ENCODE measurements at regions not wholly inside any gene's neighbourhood (a gene's known extent, or its start where the extent isn't known, plus 50 kb on each side); places are given as distances from the start of the nearest gene placed in this dataset.

GRCh38 chr1:87600055-87600850 lies 271.6 kb downstream of the LMO4 start:
- no peak for DNase-seq (ENCODE audit: low spot score)
- Histone ChIP-seq H3K36me3 (ENCODE audit: insufficient read depth, low read length) (no peaks in the 10 kb centered on the region), H3K9me3 (ENCODE audit: low read length) (no peaks in the 10 kb centered on the region), H3K79me2 (ENCODE audit: insufficient read depth, low read depth, low read length) (no peaks in the 10 kb centered on the region), H3K27ac (ENCODE audit: low read depth, low read length, poor library complexity, severe bottlenecking) (no peak overlapping the region), H3K4me2 (ENCODE audit: low read length) (no peak overlapping the region), H3K9me2 (ENCODE audit: insufficient read depth, low read length) (no peaks in the 10 kb centered on the region), H3K4me1 (ENCODE audit: insufficient read depth, low read length, poor library complexity, severe bottlenecking) (no peaks in the 10 kb centered on the region), H3K4me3 (ENCODE audit: low read depth, low read length, poor library complexity, severe bottlenecking) (no peak overlapping the region), H2AFZ (ENCODE audit: low read length) (no peak overlapping the region), H4K20me1 (ENCODE audit: insufficient read depth, low read length) (no peaks in the 10 kb centered on the region)
- POLR2A ChIA-PET, result interaction anchor here (0.7 kb wide), 2 partner anchors 447 to 1870 kb away, joined by 3 to 4 read pairs; no protein-coding TSS in a partner anchor
- BruUV-seq (replicated peaks), result no TSS peak
- TF ChIP-seq CTCF (conservative IDR thresholded peaks at IDR 0.05; ENCODE audit: low read length), result no peak
- no peak for TF ChIP-seq EZH2phosphoT487 (IDR thresholded peaks at IDR 0.05; ENCODE audit: borderline replicate concordance, low read depth, low read length)
- CTCF ChIA-PET (ENCODE audit: unreplicated experiment), result no interaction called here
- intact Hi-C loops (cut with micrococcal nuclease; ENCODE audit: unreplicated experiment), result no loop called here

- no peaks in the 10 kb centered on the region for H3K4me1 ChIP-seq (ENCODE audit: insufficient read depth, low read length, poor library complexity, severe bottlenecking)
- no peak for TF ChIP-seq CTCF (conservative IDR thresholded peaks at IDR 0.05; ENCODE audit: low read length)
- no peak for TF ChIP-seq EZH2phosphoT487 (IDR thresholded peaks at IDR 0.05; ENCODE audit: borderline replicate concordance, low read depth, low read length)
- ChIA-PET POLR2A (interaction anchor here (0.7 kb wide), 1 partner anchor 1869 kb away, joined by 4 read pairs; no protein-coding TSS in a partner anchor), CTCF (ENCODE audit: unreplicated experiment) (no interaction called here)
- intact Hi-C loops (cut with micrococcal nuclease; ENCODE audit: unreplicated experiment), result no loop called here
- no peak overlapping the region for H3K27ac ChIP-seq (ENCODE audit: low read depth, low read length, poor library complexity, severe bottlenecking)
- no peaks in the 10 kb centered on the region for H4K20me1 ChIP-seq (ENCODE audit: insufficient read depth, low read length)
- H2AFZ ChIP-seq (ENCODE audit: low read length), result no peak overlapping the region
- H3K9me2 ChIP-seq (ENCODE audit: insufficient read depth, low read length), result no peaks in the 10 kb centered on the region
- no peak overlapping the region for H3K4me2 ChIP-seq (ENCODE audit: low read length)
- no peak for DNase-seq (ENCODE audit: low spot score)
- H3K36me3 ChIP-seq (ENCODE audit: insufficient read depth, low read length), result no peaks in the 10 kb centered on the region
- H3K4me3 ChIP-seq (ENCODE audit: low read depth, low read length, poor library complexity, severe bottlenecking), result no peak overlapping the region
- H3K9me3 ChIP-seq (ENCODE audit: low read length), result no peaks in the 10 kb centered on the region
- H3K79me2 ChIP-seq (ENCODE audit: insufficient read depth, low read depth, low read length), result no peaks in the 10 kb centered on the region
- no TSS peak for BruUV-seq (replicated peaks)
These were observed 272.2 kb downstream of the LMO4 start for GRCh38 chr1:87600854-87601253.

- Histone ChIP-seq H3K4me1 (ENCODE audit: insufficient read depth, low read length, poor library complexity, severe bottlenecking) (no peaks in the 10 kb centered on the region), H3K9me2 (ENCODE audit: insufficient read depth, low read length) (no peaks in the 10 kb centered on the region), H2AFZ (ENCODE audit: low read length) (no peak overlapping the region), H3K79me2 (ENCODE audit: insufficient read depth, low read depth, low read length) (no peaks in the 10 kb centered on the region), H4K20me1 (ENCODE audit: insufficient read depth, low read length) (no peaks in the 10 kb centered on the region), H3K4me2 (ENCODE audit: low read length) (no peak overlapping the region), H3K27ac (ENCODE audit: low read depth, low read length, poor library complexity, severe bottlenecking) (no peak overlapping the region), H3K36me3 (ENCODE audit: insufficient read depth, low read length) (no peaks in the 10 kb centered on the region), H3K9me3 (ENCODE audit: low read length) (no peaks in the 10 kb centered on the region), H3K4me3 (ENCODE audit: low read depth, low read length, poor library complexity, severe bottlenecking) (no peak overlapping the region)
- intact Hi-C loops (cut with micrococcal nuclease; ENCODE audit: unreplicated experiment), result no loop called here
- POLR2A ChIA-PET, result interaction anchor here (1.0 kb wide), 1 partner anchor 18 kb away, joined by 3 read pairs; no protein-coding TSS in a partner anchor
- CTCF ChIA-PET (ENCODE audit: unreplicated experiment), result no interaction called here
- TF ChIP-seq EZH2phosphoT487 (IDR thresholded peaks at IDR 0.05; ENCODE audit: borderline replicate concordance, low read depth, low read length) (no peak), CTCF (conservative IDR thresholded peaks at IDR 0.05; ENCODE audit: low read length) (no peak)
- DNase-seq (ENCODE audit: low spot score), result no peak
- BruUV-seq (replicated peaks), result no TSS peak
These were observed 274.9 kb downstream of the LMO4 start for GRCh38 chr1:87603626-87604025.

Data from OCI-LY7 (cell line).